CD4-positive, alpha-beta T cell treated with Interleukin-15 for 4 hours (primary cell): ENCODE measurements at regions not wholly inside any gene's neighbourhood (a gene's known extent, or its start where the extent isn't known, plus 50 kb on each side); places are given as distances from the start of the nearest gene placed in this dataset.
A peak's percentile ranks its signal among the peaks of the same experiment; 100 is the strongest.
"Not testable (repeated sequence)": the region's sequence is repeated elsewhere in the genome, so short reads cannot be mapped to it uniquely, and the experiment has no call there.

ENCODE experiments used
- DNase-seq: peaks from one replicate; pipeline ENCODE4 v3.0.0-alpha.2; 2020; ENCODE audit warnings: low spot score

- DNase-seq: peak; percentile 95
Measured at GRCh38 chr7:149714081-149714909, 59.1 kb downstream of the ZNF467 start.

GRCh38 chr7:149713731-149714068 lies 59.7 kb downstream of the ZNF467 start:
- no peak for DNase-seq

GRCh38 chr7:149713061-149713730 lies 60.2 kb downstream of the ZNF467 start:
- DNase-seq: no peak

GRCh38 chr7:149708026-149708425 lies 65.4 kb downstream of the ZNF467 start:
- no peak for DNase-seq

- DNase-seq: no peak
Measured at GRCh38 chr7:149707448-149707886, 65.9 kb downstream of the ZNF467 start.

- DNase-seq: no peak
Measured at GRCh38 chr7:149706398-149706797, 67.0 kb downstream of the ZNF467 start.

GRCh38 chr7:149704507-149704906 lies 68.9 kb downstream of the ZNF467 start:
- DNase-seq: no peak

GRCh38 chr7:149703044-149703650 lies 70.2 kb downstream of the ZNF467 start:
- no peak for DNase-seq

- no peak for DNase-seq
Measured at GRCh38 chr7:149701495-149702240, 71.7 kb downstream of the ZNF467 start.

- not testable (repeated sequence) for DNase-seq
Measured at GRCh38 chr7:149697767-149698166, 75.6 kb downstream of the ZNF467 start.

- DNase-seq: no peak
Measured at GRCh38 chr7:149696280-149696679, 77.1 kb downstream of the ZNF467 start.

GRCh38 chr7:149692557-149692982 lies 80.8 kb downstream of the ZNF467 start:
- no peak for DNase-seq

GRCh38 chr7:149692056-149692455 lies 81.3 kb downstream of the ZNF467 start:
- DNase-seq: no peak

GRCh38 chr7:149690688-149691446 lies 82.5 kb downstream of the ZNF467 start:
- DNase-seq: no peak

- no peak for DNase-seq
Measured at GRCh38 chr7:149689291-149689721, 84.1 kb downstream of the ZNF467 start.

- no peak for DNase-seq
Measured at GRCh38 chr7:149688836-149689235, 84.6 kb downstream of the ZNF467 start.

- DNase-seq: not testable (repeated sequence)
Measured at GRCh38 chr7:149687820-149688219, 85.6 kb downstream of the ZNF467 start.

GRCh38 chr7:149686449-149686848 lies 86.9 kb downstream of the ZNF467 start:
- no peak for DNase-seq

GRCh38 chr7:149686011-149686410 lies 87.4 kb downstream of the ZNF467 start:
- DNase-seq: no peak

- DNase-seq: no peak
Measured at GRCh38 chr7:149685455-149685854, 87.9 kb downstream of the ZNF467 start.

GRCh38 chr7:149683898-149684297 lies 89.5 kb downstream of the ZNF467 start:
- DNase-seq: no peak
